ENCODE measurements at regions not wholly inside any gene's neighbourhood (a gene's known extent, or its start where the extent isn't known, plus 50 kb on each side); places are given as distances from the start of the nearest gene placed in this dataset.
"Not testable (repeated sequence)": the region's sequence is repeated elsewhere in the genome, so short reads cannot be mapped to it uniquely, and the experiment has no call there.

DNA sequence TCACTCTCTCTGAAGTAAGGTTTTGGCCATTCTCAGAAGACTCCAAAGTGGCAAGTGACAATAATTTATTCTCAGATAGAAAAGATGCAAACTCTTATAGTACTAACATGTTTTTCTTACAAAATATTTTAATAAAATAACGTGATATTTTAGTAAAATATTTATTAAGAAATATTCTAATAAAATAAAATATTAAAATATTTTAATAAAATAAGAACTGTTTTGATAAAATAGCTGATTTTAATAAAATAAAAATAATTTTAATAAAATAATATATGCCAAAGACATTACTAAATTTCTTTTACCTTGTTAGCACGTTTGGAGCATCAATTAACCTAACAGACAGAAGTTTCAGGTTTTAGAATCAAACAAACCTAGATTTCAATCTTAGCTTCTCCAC, 424.0 kb upstream of the NECTIN3 start:
- no peak for DNase-seq

DNA sequence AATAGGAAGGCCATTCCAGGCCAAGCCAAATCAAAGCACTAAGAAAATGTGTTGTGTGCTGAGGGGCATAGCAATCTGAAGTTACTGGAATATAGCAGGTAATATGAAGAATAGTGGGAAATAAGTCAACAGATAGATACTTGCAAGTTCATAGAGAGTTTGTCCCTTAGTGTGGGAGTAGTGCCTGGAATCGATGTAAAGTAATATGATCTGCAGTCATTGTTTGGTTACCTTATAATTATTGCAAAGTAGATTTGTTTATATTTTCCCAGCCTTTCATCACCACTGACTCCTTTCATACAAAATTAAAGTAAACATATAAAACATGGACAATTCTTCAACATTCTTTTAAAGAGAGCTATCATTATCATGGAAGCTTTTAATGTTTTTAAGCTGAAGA, 420.9 kb upstream of the NECTIN3 start:
- no peak for DNase-seq

DNA sequence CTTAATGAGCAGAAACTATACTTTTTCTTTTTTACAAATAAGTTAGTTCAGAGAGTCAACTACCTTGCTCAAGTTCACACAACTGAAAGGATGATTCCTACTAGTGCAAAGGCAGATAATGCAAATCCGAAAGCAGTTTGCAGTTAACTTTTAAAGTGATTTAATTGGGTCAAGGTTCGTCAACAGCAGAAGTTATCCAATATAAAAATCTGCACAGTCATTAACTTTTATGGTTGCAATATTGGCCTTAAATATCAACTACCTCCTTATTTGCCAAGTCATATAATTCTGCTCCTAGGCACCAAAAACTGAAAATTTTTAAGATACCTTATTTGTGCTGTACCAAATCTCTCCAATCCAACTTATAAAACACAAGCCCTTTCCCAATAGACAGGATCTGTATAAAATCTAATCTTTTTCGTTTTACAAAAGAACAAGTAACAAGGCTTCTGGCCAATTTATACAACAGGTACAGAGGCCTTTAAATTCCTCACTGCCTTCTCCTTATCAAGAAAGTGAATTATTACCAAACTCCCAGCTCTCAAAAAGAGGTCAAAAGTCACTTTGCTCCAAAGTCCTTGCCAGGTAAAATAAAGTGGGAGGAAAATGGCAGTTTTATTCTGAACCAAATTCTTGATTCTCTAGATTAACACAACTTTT, 416.6 kb upstream of the NECTIN3 start:
- no peak for DNase-seq

DNA sequence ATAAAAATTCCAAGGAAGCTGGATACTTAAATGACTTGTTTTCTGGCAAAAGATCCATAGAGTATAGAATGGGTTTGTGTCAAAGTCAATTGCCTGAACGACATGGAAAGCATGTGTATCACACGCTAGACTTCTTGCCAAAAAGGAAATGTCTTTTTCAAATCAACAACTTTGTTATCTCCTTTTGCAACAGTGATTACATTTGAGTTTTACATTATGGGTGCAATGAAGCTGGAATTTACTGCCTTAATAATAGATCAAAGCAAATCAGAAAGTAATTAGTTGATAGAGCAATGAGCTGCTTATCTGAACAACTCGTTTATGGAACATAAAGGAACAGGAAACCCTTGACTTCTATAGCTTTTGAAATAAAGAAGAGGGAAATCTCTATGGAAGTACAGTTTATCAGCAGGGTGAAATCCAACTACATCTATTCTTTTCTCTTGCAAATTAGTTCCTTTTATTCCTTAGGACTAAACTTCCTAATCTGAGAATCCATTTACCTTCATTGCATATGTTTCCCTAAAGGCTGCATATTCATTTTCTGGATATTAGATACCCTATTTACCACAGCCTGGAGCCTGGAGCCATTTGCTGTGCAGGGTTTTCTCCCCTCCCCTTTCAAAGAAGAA, 415.1 kb upstream of the NECTIN3 start:
- no peak for DNase-seq

DNA sequence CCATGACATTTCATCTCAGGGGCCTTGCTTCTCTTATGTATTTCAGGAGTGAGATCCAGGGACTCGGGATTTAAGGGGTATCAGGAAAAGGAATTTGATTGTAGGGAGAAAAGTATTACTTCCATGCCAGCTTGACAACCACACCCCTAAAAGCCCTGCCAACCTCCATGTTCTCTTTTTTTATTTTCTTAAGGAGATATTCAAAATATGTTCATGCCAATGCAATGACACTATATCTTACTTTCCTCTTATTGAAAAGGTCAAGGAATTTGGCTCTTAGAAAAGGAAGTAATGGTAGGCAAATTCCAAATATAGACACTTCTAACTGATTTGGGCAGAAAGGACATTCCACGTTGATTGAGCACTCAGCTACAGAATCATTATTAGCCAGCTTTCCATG, 407.5 kb upstream of the NECTIN3 start:
- no peak for DNase-seq

DNA sequence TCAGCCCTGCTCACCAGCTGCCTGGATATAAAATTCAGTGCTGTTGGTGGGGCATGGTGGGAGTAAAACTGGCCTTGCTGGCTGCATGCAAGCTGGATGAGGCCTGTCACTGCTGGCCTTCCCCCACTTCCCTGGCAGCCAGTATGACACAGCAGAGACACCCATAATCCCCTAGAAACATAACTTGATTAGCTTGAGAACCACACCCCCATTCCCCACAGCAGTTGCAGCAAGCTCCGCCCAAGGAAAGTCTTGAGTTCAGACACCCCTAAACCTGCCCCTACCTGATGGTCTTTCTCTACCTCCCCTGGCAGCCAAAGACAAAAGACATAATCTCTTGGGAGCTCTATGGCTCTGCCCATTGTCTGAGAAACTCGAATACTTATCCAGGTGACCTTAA, 405.1 kb upstream of the NECTIN3 start:
- no peak for DNase-seq

DNA sequence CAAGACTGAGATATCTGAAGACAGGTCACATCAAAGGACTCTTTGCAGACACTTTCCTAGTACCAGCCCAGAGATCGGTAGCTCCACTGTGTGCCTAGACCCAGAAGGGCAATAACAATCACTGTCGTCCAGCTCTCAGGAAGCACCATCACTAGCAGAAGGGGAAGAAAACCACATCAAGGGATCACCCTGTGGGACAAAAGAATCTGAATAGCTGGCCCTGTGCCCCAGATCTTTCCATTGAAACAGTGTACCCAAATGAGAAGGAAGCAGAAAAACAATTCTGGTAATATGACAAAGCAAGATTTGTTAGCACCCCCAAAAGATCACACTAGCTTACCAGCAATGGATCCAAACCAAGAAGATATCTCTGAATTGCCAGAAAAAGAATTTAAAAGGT, 404.4 kb upstream of the NECTIN3 start:
- DNase-seq, result no peak

DNA sequence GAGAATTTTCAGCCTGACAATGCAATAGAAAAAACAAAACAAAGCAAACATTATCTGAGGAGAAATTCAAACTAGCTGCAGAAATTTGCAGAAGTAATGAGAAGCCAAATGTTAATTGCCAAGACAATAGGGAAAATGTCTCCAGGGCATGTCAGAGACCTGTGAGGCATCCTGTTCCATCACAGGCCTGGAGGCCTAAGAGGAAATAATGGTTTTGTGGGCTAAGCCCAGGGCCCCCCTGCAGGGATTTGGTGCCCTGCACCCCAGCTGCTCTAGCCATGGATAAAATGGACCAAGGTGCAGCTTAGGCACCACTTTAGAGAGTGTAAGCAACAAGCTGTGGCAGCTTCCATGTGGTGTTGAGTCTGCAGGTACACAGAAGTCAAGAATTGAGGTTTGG, 401.2 kb upstream of the NECTIN3 start:
- DNase-seq, result no peak

DNA sequence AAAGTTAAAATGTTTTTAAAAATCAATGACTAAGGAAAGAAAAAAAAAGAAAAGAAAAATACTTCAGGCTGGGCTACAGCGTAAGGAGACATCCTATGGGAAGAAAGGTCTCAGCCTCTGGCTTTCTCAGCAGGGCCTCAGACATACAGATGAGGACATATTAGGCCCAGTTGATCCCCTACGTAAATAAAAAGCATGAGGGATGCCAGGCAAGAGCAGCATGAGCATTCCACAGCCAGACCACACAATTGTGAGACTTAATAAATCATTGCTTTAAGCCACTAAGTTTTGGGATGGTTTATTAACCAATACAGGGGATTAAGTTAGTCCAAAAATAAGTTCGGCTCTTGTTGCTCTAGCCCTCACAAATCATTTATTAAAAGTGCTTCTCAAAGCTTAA, 394.1 kb upstream of the NECTIN3 start:
- DNase-seq, result no peak

DNA sequence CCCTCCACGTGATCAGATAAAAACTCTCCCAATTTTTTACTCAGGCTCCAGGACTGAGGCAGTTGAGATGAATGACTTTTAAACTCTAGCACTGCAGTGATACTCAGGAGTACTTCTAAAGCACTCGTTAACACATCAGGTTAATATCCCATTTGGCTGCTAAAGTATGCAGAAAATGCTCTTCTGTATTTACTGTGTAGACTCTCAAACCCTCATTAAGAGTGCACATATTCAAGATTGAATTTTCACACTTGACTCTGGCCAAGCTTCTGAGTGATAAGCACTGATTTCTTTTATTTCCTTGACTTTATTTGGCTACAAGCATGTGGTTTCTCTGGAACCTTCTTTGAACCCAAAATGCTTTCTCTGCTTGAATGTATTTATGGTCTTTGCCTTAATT, 392.3 kb upstream of the NECTIN3 start:
- DNase-seq, result no peak

DNA sequence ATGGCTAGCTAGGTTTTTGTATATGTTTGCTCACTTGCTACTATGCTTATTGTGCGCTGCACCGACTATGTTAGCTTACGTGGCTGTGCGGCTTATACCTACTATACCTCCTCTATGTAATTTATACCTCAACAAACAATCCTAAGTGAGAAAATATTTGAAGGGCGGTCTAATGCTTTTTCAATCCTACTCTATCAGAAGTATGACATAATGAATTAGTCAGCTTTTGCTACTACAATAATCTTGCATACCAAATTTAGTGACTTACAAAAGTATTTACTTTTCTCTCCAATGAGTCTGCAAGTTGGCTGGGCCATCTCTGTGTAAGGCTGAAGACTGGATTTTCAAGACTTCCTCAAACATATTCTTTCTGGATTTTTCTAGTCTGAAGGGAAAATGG, 391.2 kb upstream of the NECTIN3 start:
- no peak for DNase-seq

DNA sequence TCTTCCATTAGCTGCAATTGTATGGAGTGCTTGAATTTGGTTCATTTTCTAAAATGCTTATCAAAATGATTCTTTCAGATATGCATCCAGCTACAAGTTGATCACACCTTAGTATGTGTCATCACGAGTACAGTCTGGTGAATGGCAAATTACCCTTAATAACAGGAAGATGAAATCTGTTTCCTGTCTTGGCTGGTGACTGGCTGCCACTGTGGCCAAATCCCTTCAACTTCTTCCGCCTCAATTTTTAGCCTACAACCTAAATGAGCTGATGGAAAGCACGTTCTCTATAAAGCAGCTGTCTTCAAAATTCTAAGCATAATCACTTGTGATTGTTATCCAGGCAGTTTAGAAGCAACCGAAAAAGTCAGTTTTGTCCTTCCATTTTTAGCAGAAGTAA, 387.1 kb upstream of the NECTIN3 start:
- DNase-seq, result no peak

DNA sequence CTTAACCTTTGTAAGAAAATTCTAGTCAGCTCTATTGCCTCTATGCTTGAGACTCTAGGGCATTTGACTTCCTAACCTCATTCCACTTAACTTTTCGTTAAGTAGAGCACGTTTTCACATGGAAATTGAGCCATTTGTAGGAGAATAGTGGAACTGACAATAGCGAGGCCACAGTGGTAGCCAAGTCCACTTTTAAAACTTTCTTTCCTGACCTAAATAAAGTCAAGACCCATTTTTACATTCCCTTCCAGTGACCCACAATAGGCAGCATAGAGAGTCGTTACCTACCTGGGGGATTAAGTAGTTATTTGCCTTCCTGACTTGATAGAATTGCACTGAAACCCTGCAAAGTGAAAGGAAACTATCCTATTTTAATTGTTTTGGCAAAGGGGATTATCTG, 386.0 kb upstream of the NECTIN3 start:
- DNase-seq, result no peak

DNA sequence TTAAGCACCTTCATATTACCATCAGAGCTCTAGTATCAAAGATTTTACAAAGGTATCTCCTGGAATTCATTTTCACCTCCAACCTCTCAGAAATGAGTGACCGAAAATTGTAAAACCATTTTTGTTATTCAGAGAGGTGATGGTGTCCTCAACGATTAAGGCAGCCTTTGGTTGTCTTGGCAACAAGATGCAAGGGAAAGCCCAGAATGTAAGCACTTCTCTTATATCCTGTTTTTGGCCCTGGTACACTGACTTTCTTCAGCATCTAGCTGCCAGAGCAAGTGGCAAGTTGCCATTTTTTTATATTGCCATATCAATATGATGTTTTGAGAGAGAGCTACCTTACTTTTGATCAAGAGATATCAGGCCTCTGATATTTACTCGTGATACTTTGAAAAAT, 384.9 kb upstream of the NECTIN3 start:
- DNase-seq, result no peak

DNA sequence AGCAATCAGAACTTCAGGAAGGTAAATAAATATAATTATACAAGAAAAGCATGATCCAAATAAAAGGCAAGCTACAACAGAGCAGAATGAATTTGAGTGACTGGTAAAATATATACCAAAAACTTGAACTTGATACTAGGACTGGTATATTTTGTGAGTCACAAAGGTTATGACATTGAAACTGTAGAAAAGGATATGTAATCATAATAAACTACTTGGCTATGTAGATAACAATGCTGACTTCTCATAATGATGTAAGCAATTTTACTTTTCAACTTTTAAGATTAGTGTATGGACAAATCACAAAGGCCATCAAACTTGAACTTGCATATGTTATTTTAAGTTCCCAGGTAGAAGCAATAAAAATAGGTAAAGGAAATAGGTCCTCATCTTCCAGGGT, 384.5 kb upstream of the NECTIN3 start:
- DNase-seq, result no peak

DNA sequence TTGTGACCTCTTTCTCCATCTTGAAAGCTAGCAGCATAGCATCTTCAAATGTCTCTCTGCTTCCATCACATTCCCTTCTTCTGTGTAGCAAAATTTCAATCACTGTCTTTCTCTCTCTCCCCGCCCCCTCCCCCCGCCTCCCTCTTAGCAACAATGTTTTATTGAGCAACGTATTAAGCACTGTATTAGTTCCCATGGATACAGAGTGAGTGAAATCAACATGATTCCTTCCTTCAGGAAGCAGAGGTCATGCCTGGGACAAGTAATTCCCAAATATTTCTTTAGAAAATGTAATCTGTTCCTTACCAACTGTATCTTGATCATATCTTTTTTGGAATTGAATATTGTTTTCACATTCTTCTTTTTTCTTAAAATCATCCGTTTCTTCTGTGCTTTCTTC, 373.7 kb upstream of the NECTIN3 start:
- no peak for DNase-seq

DNA sequence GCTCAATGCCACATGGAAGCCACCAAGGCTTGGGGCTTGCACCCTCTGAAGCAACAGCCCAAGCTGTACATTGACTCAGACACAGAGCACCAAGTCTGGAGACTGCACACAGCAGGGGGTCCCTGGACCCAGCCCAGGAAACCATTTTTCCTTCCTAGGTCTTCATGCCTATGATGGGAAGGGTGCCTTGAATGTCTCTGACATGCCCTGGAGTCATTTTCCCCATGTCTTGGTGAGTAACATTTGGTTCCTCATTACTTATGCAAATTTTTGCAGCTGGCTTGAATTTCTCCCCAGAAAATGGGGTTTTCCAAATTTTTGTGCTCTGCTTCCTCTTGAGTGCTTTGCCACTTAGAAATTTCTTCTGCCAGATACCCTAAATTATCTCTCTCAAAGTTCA, 367.3 kb upstream of the NECTIN3 start:
- not testable (repeated sequence) for DNase-seq

DNA sequence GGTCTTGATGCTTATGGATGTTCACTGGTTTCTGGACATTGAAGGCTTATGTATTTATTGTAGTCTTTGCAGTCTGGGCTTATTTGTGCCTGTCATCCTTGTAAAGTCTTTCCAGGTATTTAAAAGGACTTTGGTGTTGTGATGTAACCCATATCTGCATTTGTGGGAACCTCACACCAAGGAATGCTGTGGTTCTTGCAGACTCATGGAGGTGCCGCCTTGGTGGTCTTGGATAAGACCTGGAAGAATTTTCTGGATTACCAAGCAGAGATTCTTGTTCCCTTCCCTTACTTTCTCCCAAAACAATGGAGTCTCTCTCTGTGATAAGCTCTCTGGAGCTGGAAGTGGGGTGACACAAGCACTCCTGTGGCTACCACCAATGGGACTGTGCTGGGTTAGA, 363.5 kb upstream of the NECTIN3 start:
- DNase-seq, result no peak

DNA sequence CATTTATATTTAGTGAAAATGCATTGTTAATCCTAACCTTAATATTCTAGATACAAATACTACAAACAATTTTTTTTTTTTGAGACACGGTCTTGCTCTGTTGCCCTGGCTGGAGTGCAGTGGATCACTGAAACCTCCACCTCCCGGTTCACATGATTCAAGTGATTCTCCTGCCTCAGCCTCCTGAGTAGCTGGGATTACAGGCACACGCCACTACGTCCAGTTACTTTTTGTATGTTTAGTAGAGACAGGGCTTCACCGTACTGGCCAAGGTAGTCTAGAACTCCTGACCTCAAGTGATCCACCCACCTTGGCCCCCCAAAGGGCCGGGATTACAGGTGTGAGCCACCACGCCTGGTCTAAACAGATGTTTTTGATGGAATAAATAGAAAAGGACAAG, 361.5 kb upstream of the NECTIN3 start:
- DNase-seq, result no peak

DNA sequence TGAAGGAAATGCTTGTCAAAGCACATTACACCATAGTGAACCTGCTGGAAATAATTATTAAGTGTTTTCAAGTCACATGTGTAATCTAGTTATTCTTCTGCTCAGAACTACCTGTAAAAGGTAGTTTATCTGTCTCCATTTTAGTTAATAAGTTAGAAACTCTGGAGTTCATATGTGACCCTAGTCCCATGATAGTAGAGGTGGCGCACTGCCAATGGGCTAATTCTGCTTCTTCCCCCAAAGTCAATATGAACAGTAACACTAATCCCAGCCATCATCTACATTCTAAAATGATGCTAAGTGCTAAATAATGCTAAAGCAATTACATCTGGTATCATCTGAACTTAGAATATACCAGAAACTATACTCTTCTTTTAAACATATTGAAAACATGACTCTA, 361.0 kb upstream of the NECTIN3 start:
- no peak for DNase-seq

DNA sequence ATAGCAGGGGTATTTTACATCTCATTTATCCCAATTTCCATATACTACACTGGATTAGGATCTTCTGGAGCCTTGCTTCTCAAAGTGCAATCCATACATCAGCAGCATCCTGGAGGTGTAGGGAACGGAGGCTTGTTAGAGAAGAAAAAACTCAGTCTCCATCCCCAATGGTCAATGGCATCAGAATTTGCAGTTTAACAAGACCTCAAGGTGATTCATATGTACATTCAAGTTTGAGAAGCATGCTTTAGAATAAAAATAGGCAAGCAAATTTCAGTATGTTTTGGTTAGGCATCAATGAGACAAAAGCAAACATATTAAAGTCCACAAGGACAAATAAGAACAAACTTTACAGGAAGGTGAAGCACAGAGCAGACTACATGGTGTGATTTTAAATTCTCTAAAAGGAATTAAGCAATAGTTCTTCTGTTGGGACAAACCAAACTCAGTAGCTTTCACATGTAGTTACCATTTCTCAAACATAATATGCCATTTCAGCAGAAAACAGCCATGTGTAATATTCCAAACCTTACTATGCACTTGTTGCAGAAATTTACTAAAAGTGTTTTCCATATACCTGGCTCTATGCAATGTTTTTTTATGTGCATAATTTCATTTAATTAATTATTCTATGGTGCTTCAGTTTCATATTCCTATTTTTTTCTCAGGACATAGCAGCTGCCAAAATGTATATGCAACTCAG, 360.3 kb upstream of the NECTIN3 start:
- DNase-seq, result no peak

DNA sequence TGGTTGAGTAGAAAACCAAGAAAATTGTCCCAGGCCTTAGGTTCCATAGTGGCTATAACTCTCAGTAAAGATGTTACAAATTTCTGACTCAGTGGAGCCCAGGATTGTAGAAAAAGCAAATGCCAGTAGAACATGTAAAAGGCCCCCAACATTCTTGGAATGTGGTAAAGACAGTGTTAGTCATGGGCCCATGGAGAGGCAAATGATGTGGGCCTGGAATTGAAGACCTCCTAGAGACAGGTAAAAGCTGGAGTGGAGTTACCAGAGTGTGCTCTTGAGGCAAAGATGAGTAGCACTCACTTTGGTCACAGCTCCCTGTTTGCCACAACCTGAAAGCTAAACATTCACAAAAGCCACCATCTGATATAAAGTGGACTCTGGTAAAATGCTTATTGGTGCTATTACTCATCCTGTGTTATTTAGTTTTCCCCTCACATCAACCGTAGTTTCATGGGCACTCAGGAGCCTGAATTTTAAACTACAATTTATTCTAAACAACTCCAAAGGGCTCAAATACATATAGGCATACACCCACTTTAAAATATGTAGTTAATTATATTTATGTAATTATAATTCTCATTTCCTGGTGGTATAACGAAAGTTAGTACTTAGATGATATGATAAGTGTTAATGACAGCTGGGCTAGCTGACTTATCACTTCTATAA, 359.6 kb upstream of the NECTIN3 start:
- no peak for DNase-seq

DNA sequence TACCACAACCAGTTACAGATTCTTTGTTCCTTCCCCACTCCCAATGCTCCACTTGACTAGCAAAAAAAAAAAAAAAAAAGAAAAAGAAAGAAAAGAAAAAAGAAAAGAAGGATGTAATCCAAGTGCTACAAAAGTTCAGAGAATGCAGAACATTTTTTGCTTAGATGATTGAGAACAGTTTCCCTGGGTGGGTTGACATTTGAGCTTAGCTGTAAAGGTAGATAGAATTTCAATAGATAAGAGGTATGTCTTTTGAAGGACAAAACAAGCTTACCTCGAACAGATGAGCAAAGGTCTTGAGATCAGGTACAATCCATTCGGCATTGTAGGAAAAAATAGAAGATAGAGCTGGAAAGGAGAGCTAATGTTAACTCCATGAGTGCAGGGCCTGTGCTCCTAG, 344.6 kb upstream of the NECTIN3 start:
- no peak for DNase-seq

DNA sequence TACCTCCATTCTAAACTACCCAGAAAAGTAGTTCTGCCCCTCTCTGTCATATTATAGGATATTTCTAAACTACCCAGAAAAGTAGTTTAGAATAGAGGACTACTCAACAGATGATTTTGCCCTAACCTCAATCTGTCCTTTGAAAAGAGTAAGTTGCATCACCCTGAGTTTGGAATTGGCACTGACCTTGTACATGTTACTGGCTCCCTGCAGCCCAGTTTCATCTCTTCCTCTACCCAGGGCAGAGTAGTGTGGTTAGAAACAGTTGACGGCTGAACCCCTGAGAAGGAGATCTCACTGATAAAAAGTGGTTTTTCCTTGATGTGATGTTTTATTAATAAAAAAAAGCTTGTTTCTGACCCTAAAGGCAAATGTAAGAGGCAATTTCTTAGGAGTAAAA, 340.5 kb upstream of the NECTIN3 start:
- DNase-seq, result no peak

Data from CD4-positive, alpha-beta T cell treated with Interleukin-1 beta for 1 hour (primary cell).